ENCODE measurements at regions not wholly inside any gene's neighbourhood (a gene's known extent, or its start where the extent isn't known, plus 50 kb on each side); places are given as distances from the start of the nearest gene placed in this dataset.

DNA sequence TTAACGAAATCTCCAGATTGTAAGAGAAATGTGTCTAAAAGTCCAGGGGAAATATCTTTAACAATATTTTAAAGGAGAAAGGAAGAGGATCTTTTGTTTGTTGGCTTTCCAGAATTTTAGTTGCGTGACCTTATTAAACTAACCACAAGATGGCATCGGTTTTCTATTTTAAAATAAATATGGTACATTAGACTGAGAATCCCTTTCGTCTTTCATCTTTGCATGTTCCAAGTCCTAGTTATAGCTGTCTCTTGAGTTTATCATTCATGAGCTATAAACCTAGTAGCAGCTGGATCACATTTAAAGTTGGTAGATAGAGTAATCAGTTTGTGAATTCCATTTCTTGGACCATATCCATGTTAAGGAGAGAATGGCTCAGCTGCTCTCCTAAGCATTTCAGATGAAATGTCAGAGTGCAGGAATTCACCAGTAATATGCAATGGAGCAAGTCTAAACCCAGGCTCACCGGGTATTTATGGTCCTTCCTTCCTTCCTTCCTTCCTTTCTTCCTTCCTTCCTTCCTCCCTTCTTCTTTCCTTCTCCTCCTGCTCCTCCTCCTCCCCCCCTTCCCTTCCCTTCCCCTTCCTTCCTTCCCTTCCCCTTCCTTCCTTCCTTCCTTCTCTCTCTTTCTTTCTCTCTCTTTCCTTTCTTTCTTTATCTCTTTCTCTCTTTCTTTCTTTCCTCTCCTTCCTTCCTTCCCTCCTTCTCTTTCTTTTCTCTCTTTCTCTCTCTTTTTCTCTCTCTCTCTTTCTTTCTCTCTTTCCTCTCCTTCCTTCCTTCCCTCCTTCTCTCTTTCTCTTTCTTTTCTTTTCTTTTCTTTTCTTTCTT is 57.8 kb upstream of the RAB18 start:
- no peaks in the 10 kb centered on the region for H3K27me3 ChIP-seq
- 21 to 26% methylated on average over 5 of the region's 5 CpGs for WGBS, 2 donors
- TF ChIP-seq, protein P1, sequence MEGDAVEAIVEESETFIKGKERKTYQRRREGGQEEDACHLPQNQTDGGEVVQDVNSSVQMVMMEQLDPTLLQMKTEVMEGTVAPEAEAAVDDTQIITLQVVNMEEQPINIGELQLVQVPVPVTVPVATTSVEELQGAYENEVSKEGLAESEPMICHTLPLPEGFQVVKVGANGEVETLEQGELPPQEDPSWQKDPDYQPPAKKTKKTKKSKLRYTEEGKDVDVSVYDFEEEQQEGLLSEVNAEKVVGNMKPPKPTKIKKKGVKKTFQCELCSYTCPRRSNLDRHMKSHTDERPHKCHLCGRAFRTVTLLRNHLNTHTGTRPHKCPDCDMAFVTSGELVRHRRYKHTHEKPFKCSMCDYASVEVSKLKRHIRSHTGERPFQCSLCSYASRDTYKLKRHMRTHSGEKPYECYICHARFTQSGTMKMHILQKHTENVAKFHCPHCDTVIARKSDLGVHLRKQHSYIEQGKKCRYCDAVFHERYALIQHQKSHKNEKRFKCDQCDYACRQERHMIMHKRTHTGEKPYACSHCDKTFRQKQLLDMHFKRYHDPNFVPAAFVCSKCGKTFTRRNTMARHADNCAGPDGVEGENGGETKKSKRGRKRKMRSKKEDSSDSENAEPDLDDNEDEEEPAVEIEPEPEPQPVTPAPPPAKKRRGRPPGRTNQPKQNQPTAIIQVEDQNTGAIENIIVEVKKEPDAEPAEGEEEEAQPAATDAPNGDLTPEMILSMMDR (IDR thresholded peaks at IDR 0.05), result peak in 2 of 3 experiments; percentile 20 to 42
- TF ChIP-seq POLR2A (IDR thresholded peaks at IDR 0.05), result no peak
- no peak overlapping the region for H3K4me3 ChIP-seq
- intact Hi-C loops (cut with DNase I; ENCODE audit: low total_unique reads), result no loop called here
- no peaks in the 10 kb centered on the region for H3K4me1 ChIP-seq
- no peak overlapping the region for H3K27ac ChIP-seq
- H3K36me3 ChIP-seq (ENCODE audit: low read depth, missing control alignments), result no peaks in the 10 kb centered on the region
- no peaks in the 10 kb centered on the region for H3K9me3 ChIP-seq
- no peak for DNase-seq

DNA sequence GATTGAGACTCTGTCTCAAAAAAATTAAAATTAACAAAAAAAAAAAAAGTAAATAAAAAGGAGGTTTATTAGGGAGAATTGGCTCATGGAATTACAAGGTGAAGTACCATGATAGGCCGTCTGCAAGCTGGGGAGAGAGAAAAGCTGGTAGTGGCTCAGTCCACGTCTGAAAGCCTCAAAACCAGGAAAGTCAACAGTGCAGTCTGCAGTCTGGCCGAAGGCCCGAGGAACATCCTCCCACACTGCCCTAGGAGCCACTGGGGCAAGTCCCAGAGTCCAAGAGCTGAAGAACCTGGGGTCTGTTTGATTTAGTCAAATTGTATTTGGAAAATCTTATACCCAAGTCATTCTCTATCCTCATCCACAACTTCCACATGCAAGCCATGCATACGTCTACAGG is 59.0 kb upstream of the RAB18 start:
- DNase-seq, result no peak
- no peaks in the 10 kb centered on the region for H3K9me3 ChIP-seq
- H3K27ac ChIP-seq, result no peak overlapping the region
- TF ChIP-seq, protein P1 (IDR thresholded peaks at IDR 0.05), result no peak
- TF ChIP-seq POLR2A (IDR thresholded peaks at IDR 0.05), result no peak
- no peaks in the 10 kb centered on the region for H3K4me1 ChIP-seq
- H3K4me3 ChIP-seq, result no peak overlapping the region
- H3K36me3 ChIP-seq (ENCODE audit: low read depth, missing control alignments), result no peaks in the 10 kb centered on the region
- H3K27me3 ChIP-seq, result no peaks in the 10 kb centered on the region
- 51 to 56% methylated on average over 5 of the region's 5 CpGs for WGBS, 2 donors
- intact Hi-C loops (cut with DNase I; ENCODE audit: low total_unique reads), result no loop called here

DNA sequence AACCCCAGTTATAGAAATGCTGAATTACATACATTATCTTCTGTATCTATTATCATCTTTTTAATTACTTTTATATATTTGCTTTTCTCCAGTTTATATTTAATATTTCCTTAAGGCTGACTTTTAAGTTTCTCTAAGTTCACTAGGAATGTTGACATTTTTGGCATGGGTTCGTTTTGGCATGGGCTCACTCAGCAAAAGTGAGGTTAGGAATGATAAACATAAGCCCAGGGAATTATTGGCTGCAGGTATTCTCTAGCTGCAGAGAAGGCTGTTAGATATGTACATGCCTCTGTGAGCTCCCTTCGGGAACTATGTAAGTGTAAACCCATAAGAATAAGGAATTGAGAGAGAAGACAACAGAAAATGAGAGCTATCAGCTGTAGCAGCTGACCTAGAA is 63.6 kb upstream of the RAB18 start:
- no peak for TF ChIP-seq POLR2A (IDR thresholded peaks at IDR 0.05)
- TF ChIP-seq, protein P1 (IDR thresholded peaks at IDR 0.05), result no peak
- no peak for DNase-seq
- intact Hi-C loops (cut with DNase I; ENCODE audit: low total_unique reads), result no loop called here

DNA sequence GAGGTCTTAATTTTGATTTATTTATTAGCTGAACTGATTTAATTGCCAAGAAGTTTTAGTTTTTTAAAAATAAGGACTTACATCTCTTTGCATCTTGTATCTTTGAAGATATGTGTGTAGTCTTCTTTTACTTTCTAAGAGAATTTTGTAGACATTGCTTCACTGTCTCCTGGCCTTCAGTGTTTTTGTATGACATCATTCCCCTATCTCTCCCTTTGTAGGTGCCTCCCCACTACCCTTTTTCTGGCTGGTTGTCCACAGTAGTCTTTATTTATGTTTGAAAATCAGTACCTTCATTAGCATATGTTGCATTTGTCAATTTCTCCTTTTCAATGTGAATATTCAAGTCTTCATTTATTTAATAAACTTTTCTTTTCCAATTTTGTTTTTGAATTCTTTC is 64.1 kb upstream of the RAB18 start:
- TF ChIP-seq, protein P1 (IDR thresholded peaks at IDR 0.05), result no peak
- no peak for TF ChIP-seq POLR2A (IDR thresholded peaks at IDR 0.05)
- no peak for DNase-seq
- H3K36me3 ChIP-seq (ENCODE audit: low read depth, missing control alignments), result no peaks in the 10 kb centered on the region
- no peak overlapping the region for H3K4me3 ChIP-seq
- intact Hi-C loops (cut with DNase I; ENCODE audit: low total_unique reads), result no loop called here
- no peaks in the 10 kb centered on the region for H3K9me3 ChIP-seq
- H3K4me1 ChIP-seq, result no peaks in the 10 kb centered on the region
- H3K27ac ChIP-seq, result no peak overlapping the region
- no peaks in the 10 kb centered on the region for H3K27me3 ChIP-seq

More for the DNA sequence above, 63.6 kb upstream of the RAB18 start:
- H3K4me3 ChIP-seq, result no peak overlapping the region
- no peaks in the 10 kb centered on the region for H3K4me1 ChIP-seq
- no peaks in the 10 kb centered on the region for H3K9me3 ChIP-seq
- WGBS, 2 donors, result 61 to 65% methylated on average over 2 of the region's 2 CpGs
- H3K27me3 ChIP-seq, result no peaks in the 10 kb centered on the region
- no peaks in the 10 kb centered on the region for H3K36me3 ChIP-seq (ENCODE audit: low read depth, missing control alignments)
- H3K27ac ChIP-seq, result no peak overlapping the region

DNA sequence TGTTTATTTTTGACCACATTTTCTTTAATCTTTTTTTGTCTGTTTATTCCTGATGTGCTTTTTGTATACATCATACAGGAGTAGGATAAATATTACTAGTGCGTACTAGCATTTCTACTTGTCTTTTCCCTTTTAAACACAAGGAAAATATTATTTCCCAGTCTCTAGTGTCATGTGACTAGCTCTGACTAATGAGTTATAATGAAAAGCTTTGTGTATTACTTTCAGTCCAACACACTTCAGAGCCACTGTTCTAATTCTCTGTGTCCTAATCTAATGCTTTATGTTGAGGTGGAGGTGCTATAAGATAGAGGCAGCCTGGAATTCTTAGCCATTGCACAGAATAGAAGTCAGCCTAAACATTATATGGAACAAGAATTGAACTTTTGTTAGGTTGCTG is 65.0 kb upstream of the RAB18 start:
- no peak for DNase-seq
- no peak overlapping the region for H3K27ac ChIP-seq
- no peaks in the 10 kb centered on the region for H3K27me3 ChIP-seq
- H3K4me3 ChIP-seq, result no peak overlapping the region
- intact Hi-C loops (cut with DNase I; ENCODE audit: low total_unique reads), result no loop called here
- no peak for TF ChIP-seq POLR2A (IDR thresholded peaks at IDR 0.05)
- TF ChIP-seq, protein P1 (IDR thresholded peaks at IDR 0.05), result no peak
- H3K36me3 ChIP-seq (ENCODE audit: low read depth, missing control alignments), result no peaks in the 10 kb centered on the region
- H3K4me1 ChIP-seq, result no peaks in the 10 kb centered on the region
- 87 to 94% methylated on average over 1 of the region's 1 CpG for WGBS, 2 donors
- no peaks in the 10 kb centered on the region for H3K9me3 ChIP-seq
